Esophagus (tissue), 2 donors: ENCODE measurements at regions not wholly inside any gene's neighbourhood (a gene's known extent, or its start where the extent isn't known, plus 50 kb on each side); places are given as distances from the start of the nearest gene placed in this dataset.

Experiments
- H3K27ac ChIP-seq, 2 donors: one replicate each; pipeline ENCODE4 v1.5.1; 2013; ENCODE audit warnings: low read depth in 2 of 2, mild to moderate bottlenecking in 2 of 2, inconsistent platforms in 1 of 2, low read length in 1 of 2, moderate library complexity in 1 of 2
- H3K27me3 ChIP-seq, 2 donors: one replicate each; pipeline ENCODE4 v1.6.1; 2013; ENCODE audit warnings: low read length in 2 of 2, control low read depth in 1 of 2, mild to moderate bottlenecking in 1 of 2; ENCODE audit not compliant: insufficient read depth in 2 of 2, control insufficient read depth in 1 of 2
- H3K36me3 ChIP-seq, 2 donors: one replicate each; pipeline ENCODE4 v1.6.1; 2013; ENCODE audit warnings: low read length in 1 of 2; ENCODE audit not compliant: control insufficient read depth in 2 of 2, insufficient read depth in 2 of 2
- H3K4me1 ChIP-seq, 2 donors: one replicate each; pipeline ENCODE4 v1.6.1; 2013; ENCODE audit warnings: low read length in 1 of 2; ENCODE audit not compliant: control insufficient read depth in 2 of 2, insufficient read depth in 2 of 2
- H3K4me3 ChIP-seq, 2 donors: one replicate each; pipeline ENCODE4 v1.5.1; 2013; ENCODE audit warnings: low read length in 2 of 2, mild to moderate bottlenecking in 2 of 2, low read depth in 1 of 2, moderate library complexity in 1 of 2
- H3K9me3 ChIP-seq, 2 donors: one replicate each; pipeline ENCODE4 v1.6.1; 2013; ENCODE audit warnings: mild to moderate bottlenecking in 2 of 2, low read depth in 1 of 2, low read length in 1 of 2, moderate library complexity in 1 of 2; ENCODE audit not compliant: control insufficient read depth in 2 of 2, insufficient read depth in 1 of 2
- WGBS, 2 donors: extraction: QIAGEN DNeasy Blood & Tissue Kit; methylation state at CpG; one replicate each; pipeline ENCODE4 v1.1.7; 2013; 5-methylcytosine and 5-hydroxymethylcytosine counted together
- donor health status: healthy with polysubstance abuse.
- donor health status: Bipolar disorder and iron deficiency.

GRCh38 chr5:173530547-173530946 is 85.9 kb downstream of the BOD1 start:
- H3K36me3 ChIP-seq = no peaks in the 10 kb centered on the region
- H3K9me3 ChIP-seq = no peaks in the 10 kb centered on the region
- H3K27ac ChIP-seq = no peak overlapping the region
- no peaks in the 10 kb centered on the region for H3K27me3 ChIP-seq
- no peaks in the 10 kb centered on the region for H3K4me1 ChIP-seq
- 78 to 84% methylated on average over 4 of the region's 4 CpGs for WGBS, 2 donors
- no peak overlapping the region for H3K4me3 ChIP-seq

GRCh38 chr5:173529861-173530260 is 86.6 kb downstream of the BOD1 start:
- H3K27ac ChIP-seq = no peak overlapping the region
- H3K36me3 ChIP-seq = no peaks in the 10 kb centered on the region
- no peaks in the 10 kb centered on the region for H3K27me3 ChIP-seq
- 72 to 84% methylated on average over 3 of the region's 3 CpGs for WGBS, 2 donors
- H3K4me3 ChIP-seq = no peak overlapping the region
- no peaks in the 10 kb centered on the region for H3K9me3 ChIP-seq
- H3K4me1 ChIP-seq = no peaks in the 10 kb centered on the region

DNA sequence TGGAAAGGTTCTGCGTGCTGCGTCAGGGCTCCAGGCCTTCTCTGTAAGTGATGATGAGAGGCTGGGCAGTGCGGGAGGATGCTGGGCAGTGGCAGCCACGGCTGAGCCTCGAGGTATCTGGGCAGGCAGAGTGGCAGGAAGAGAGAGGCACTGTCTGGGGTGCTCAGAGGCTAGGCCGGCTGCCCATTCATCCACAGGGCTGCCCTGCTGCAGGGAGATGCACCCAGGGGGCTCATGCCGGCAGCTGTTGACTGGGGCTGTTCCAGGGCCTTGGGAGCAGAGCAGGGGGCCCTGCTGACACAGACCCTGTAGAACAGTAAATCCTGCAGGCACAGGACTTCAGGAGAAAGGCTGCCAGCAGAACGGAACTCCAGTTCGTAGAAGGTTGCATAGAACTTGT is 88.8 kb downstream of the BOD1 start:
- Histone ChIP-seq H3K27ac (no peak overlapping the region), H3K27me3 (no peaks in the 10 kb centered on the region), H3K9me3 (no peaks in the 10 kb centered on the region), H3K36me3 (no peaks in the 10 kb centered on the region), H3K4me3 (no peak overlapping the region), H3K4me1 (no peaks in the 10 kb centered on the region)
- 81 to 83% methylated on average over 9 of the region's 9 CpGs for WGBS, 2 donors

DNA sequence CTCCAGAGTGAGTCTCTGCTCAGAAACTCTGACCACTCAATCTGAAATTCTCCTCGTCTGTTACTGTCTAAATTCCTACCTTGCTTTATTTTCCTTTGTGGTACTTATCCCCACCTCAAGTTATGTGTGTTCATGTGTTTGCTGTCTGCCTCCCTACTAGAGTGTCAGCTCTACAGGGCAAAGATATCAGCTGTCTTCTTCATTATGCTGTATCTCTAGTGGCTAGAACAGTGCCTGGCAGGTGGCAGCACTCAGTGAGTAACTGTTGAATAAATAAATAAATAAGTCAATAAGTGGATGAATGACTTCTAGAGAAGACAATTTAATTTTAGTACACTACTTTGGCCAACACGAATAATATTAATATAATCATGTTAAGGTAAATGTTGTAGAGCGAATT is 92.3 kb downstream of the BOD1 start:
- Histone ChIP-seq H3K36me3 (no peaks in the 10 kb centered on the region), H3K4me3 (no peak overlapping the region), H3K27me3 (no peaks in the 10 kb centered on the region), H3K4me1 (no peaks in the 10 kb centered on the region), H3K27ac (no peak overlapping the region), H3K9me3 (no peaks in the 10 kb centered on the region)
- 74% methylated on average over 3 of the region's 3 CpGs for WGBS, 2 donors

- no peaks in the 10 kb centered on the region for H3K9me3 ChIP-seq
- 47 to 69% methylated on average over 2 of the region's 2 CpGs for WGBS, 2 donors
- H3K27me3 ChIP-seq = no peaks in the 10 kb centered on the region
- no peak overlapping the region for H3K4me3 ChIP-seq
- H3K27ac ChIP-seq = no peak overlapping the region
- no peaks in the 10 kb centered on the region for H3K36me3 ChIP-seq
- H3K4me1 ChIP-seq = no peaks in the 10 kb centered on the region
These were observed 93.1 kb downstream of the BOD1 start for GRCh38 chr5:173523388-173523787.

GRCh38 chr5:173522518-173522917 is 93.9 kb downstream of the BOD1 start:
- H3K9me3 ChIP-seq = no peaks in the 10 kb centered on the region
- no peaks in the 10 kb centered on the region for H3K4me1 ChIP-seq
- no peak overlapping the region for H3K27ac ChIP-seq
- H3K36me3 ChIP-seq = no peaks in the 10 kb centered on the region
- WGBS, 2 donors = 79 to 90% methylated on average over 1 of the region's 1 CpG
- no peak overlapping the region for H3K4me3 ChIP-seq
- H3K27me3 ChIP-seq = no peaks in the 10 kb centered on the region

GRCh38 chr5:173518856-173519255 is 97.6 kb downstream of the BOD1 start:
- H3K36me3 ChIP-seq = no peaks in the 10 kb centered on the region
- no peaks in the 10 kb centered on the region for H3K27me3 ChIP-seq
- H3K4me1 ChIP-seq = no peaks in the 10 kb centered on the region
- 86 to 88% methylated on average over 6 of the region's 6 CpGs for WGBS, 2 donors
- no peak overlapping the region for H3K4me3 ChIP-seq
- H3K27ac ChIP-seq = no peak overlapping the region
- no peaks in the 10 kb centered on the region for H3K9me3 ChIP-seq

DNA sequence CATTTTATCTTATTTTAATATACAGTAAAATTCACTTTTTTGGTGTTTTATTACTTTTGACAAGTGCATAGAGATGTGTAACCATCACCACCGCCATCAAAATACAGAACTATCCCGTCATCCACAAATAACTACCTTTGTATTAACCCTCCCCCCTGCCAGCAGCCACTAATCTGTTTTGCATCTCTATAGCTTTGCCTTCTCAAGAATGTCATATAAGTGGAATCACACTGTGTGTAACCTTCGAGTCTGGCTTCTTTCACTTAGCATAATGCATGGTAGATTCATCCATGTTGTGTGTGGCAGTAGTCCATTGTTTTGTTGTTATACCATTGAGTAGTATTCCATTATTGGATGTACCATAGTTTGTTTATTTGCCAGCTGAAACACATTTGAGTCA is 98.8 kb downstream of the BOD1 start:
- H3K27ac ChIP-seq = no peak overlapping the region
- H3K36me3 ChIP-seq = no peaks in the 10 kb centered on the region
- H3K4me3 ChIP-seq = no peak overlapping the region
- H3K27me3 ChIP-seq = no peaks in the 10 kb centered on the region
- no peaks in the 10 kb centered on the region for H3K4me1 ChIP-seq
- WGBS, 2 donors = 76 to 80% methylated on average over 3 of the region's 3 CpGs
- H3K9me3 ChIP-seq = no peaks in the 10 kb centered on the region

DNA sequence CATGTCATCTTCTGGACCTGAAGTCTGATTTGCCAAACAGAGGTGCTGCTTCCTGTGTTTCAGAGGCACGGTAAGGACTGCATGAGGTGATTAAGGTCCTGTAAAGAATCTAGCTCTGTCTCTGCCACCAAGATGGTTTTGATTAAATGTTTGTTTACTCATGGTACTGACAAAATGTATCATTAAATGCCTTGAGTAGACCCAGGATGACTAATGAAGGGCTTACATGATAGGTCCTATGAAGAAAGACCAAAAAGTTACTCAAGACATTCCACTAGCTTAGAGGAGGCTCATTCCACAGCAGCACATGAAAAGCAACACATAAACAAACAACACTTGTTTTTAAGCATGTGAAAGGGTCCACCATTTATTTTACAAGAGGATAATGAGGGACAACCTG is 100.9 kb downstream of the BOD1 start:
- H3K4me1 ChIP-seq = no peaks in the 10 kb centered on the region
- no peaks in the 10 kb centered on the region for H3K9me3 ChIP-seq
- no peaks in the 10 kb centered on the region for H3K27me3 ChIP-seq
- WGBS, 2 donors = 14 to 27% methylated on average over 1 of the region's 1 CpG
- no peaks in the 10 kb centered on the region for H3K36me3 ChIP-seq
- no peak overlapping the region for H3K27ac ChIP-seq
- no peak overlapping the region for H3K4me3 ChIP-seq

DNA sequence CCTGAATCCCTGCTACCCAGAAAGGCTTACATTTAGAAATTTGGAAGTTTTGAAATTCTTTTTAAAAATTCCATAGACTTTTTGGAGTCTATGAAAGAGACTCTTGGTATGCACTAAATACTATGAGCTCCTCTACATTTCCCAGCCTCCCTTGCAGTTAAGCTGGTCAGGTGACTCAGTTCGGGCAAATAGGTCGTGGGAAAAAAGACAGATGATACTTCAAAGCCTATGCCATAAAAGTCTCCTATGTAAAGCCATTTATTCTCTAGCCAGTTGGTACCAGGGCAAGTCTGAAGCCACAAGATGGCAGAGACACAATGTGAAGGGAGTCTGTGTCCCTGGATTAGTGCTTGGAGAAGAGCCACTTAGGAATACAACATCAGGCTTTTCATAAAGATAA is 101.8 kb downstream of the BOD1 start:
- WGBS, 2 donors = 76 to 78% methylated on average over 2 of the region's 2 CpGs
- no peak overlapping the region for H3K4me3 ChIP-seq
- H3K27ac ChIP-seq = no peak overlapping the region
- no peaks in the 10 kb centered on the region for H3K36me3 ChIP-seq
- no peaks in the 10 kb centered on the region for H3K4me1 ChIP-seq
- no peaks in the 10 kb centered on the region for H3K9me3 ChIP-seq
- no peaks in the 10 kb centered on the region for H3K27me3 ChIP-seq
